Stimulated activated CD8-positive, alpha-beta memory T cell treated with anti-CD3 and anti-CD28 coated beads, Interleukin-15, amount 100 ng/mL, for 1 hour (primary cell): ENCODE measurements at regions not wholly inside any gene's neighbourhood (a gene's known extent, or its start where the extent isn't known, plus 50 kb on each side); places are given as distances from the start of the nearest gene placed in this dataset.

ENCODE experiments used
- DNase-seq: peaks from one replicate; pipeline ENCODE4 v3.0.0-alpha.2; 2020; ENCODE audit warnings: low read depth

GRCh38 chr3:8255725-8256124 is 245.9 kb upstream of the LMCD1 start:
- DNase-seq: no peak

- no peak for DNase-seq
Measured at GRCh38 chr3:8256441-8257071, 245.1 kb upstream of the LMCD1 start.

DNA sequence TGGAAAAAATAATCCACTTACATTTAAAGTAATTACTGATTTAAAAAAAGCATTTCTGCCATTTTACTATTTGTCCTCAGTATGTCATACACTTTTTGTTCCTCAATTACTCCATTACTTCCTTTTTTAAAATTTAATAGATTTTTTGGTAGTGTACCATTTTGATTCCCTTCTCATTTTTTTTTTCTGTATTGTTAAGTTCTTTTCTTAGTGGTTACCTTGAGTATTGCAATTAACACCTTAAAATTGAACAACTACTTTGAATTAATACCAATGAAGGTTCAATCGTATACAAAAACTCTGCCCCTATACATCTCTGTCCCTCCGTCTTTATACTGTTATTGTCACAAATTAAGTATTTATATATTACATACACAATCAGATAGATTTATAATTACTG is 240.6 kb upstream of the LMCD1 start:
- DNase-seq: no peak

DNA sequence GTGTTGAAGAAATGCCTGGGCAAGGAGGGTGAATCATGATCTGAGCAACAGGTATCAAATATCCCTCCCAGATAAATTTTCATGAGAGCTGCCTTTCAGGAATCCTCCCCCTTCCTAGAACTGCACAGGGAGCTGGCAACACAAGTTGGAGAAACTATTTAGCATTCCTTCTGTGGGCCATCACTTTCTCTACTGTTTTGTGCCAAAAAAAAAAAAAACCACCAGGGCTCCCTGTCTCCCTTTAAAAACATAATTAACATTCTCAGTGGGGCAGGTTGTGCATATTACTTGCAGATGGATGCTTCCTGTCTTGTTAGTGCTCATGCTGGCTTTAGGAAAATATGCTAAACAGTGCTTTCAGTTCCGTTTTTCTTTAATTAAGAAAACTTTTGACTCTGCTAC is 234.9 kb upstream of the LMCD1 start:
- no peak for DNase-seq

- DNase-seq: no peak
Measured at GRCh38 chr3:8273479-8273878, 228.1 kb upstream of the LMCD1 start.

GRCh38 chr3:8276056-8276455 is 225.6 kb upstream of the LMCD1 start:
- DNase-seq: no peak

GRCh38 chr3:8276506-8276905 is 225.1 kb upstream of the LMCD1 start:
- no peak for DNase-seq

GRCh38 chr3:8278448-8278847 is 223.2 kb upstream of the LMCD1 start:
- DNase-seq: no peak

- DNase-seq: no peak
Measured at GRCh38 chr3:8279476-8279875, 222.1 kb upstream of the LMCD1 start.

DNA sequence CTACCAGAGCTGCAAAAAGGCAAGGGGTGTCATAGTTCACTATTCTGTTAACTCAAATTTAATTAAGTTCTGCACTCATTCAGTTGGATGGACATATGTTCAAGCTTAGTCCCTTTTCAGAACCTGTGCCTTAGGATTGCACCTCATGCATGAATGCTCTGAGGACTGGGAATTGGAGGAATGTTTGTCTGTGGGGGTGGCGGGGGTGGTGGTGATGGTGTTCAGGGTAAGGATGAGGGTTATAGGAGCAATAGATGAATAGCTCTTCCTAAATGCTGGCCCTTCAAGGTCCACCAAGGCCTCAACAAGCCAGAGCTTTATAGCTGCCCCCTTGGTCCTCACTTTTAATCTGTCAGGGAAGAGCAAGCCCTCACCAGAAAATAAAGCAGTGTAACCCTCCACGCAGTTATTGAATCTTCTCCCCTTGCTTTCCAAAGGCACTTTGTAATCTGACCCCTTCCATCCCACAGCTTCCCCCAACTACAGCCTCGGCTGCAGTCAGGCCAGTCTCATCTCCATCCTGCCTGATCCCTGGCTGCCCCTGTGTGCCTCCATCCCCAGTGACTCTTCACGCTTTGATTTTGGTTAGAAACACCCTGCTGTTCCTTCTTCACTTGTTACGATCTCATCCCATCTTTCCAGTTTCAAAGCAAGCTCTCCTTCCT is 221.6 kb upstream of the LMCD1 start:
- no peak for DNase-seq

- DNase-seq: no peak
Measured at GRCh38 chr3:8282541-8283165, 219.0 kb upstream of the LMCD1 start.

DNA sequence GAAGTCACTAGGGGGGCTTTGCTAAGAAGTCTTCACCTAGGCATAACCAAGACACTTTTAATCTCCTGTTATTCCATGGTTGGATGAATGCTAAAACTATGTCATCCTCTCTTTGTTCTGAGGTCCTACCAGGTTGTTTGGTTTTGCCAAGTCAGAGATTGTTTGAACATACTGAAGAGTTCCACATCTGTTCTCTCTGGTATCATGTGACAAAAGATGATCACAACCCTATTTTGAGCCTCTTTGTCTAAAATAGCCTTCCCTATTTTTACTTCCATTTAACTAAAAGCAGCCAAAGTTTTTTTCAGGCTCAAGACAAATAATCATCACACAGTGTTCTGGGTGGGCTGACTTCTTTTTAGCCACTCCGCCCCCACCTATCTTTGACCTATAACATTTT is 218.4 kb upstream of the LMCD1 start:
- no peak for DNase-seq

GRCh38 chr3:8286086-8286485 is 215.5 kb upstream of the LMCD1 start:
- DNase-seq: no peak

- DNase-seq: no peak
Measured at GRCh38 chr3:8286749-8287148, 214.9 kb upstream of the LMCD1 start.

- DNase-seq: no peak
Measured at GRCh38 chr3:8290611-8291010, 211.0 kb upstream of the LMCD1 start.

DNA sequence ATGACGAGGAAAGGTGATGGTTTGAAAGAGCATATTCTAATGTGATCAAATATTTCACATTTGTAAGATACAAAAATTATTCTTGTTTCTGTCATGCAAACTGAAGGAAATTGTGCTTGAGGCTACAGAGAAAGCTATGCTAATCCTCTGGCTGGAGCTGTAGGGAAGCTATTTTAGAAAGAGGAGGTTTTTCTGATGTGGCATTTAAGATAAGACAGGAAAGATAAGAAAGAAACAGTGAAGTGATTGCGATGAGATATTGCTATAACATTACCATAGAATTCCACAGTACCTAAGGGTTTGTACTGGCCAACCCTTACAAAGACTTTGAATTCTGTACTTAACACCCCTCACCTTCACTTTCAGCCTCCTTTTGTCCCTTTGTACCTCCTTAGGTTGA is 205.2 kb upstream of the LMCD1 start:
- no peak for DNase-seq

DNA sequence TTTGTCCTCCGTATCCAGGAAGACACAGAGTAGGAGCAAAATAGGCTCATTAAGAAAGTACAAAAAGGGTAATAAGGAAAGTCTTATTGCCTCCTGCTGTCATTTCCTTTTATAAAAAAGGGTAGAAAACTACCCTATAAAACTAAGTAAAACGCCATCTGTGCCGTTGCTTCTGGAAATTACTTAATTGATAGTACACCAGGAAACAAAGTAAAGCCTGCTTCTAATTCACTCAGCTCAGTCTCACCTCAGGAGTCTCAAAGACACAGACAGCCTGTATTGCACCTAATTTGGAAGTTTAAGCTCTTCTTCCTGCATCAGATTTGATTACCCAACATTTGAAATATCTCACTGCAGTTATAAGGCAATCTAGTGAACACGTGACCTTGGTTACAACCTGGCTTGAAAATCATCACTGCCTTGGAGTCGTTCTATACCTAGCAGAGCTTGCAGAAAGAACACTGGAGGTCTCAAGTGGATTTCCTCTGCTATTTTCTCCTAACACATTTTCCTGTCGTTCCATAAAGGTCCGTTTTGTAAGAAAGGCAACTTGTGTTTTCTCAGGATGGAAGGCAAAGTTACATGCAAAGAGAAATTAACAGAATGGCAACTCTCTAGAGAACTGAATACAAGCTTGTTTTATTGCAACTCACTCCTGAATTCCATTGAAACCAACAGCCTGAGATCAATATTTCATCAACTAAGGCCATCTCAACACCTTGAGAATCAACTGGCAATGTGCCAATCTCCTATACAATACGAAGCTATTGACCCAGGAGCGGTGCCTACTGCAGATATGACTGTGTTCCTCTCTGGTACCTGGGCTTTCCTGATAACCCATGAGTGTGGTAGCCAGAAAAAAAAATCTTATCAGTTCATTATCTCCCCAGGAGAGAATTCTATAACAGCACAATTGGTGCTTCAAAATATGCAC is 203.3 kb upstream of the LMCD1 start:
- no peak for DNase-seq

GRCh38 chr3:8301977-8302735 is 199.5 kb upstream of the LMCD1 start:
- DNase-seq: no peak

DNA sequence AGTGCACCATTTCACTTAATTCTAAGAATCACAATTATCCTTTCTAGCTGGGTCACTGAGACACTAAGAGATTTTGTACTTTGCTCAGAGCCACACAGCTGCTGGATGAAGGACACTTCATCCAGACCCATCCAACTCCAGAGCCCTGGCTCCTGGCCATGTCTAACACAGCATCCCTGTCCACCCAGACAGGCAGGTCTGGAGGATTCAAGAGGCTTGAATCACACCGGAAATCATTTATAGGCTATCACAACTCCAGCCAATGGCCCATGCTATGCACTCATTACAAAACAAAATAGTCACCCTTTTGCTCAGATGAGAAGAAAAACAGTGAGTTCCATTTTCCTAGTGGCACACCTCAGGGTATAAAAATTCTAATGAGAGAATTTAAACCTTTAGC is 198.2 kb upstream of the LMCD1 start:
- no peak for DNase-seq

- no peak for DNase-seq
Measured at GRCh38 chr3:8305371-8305770, 196.3 kb upstream of the LMCD1 start.

- no peak for DNase-seq
Measured at GRCh38 chr3:8307545-8308110, 194.0 kb upstream of the LMCD1 start.

- DNase-seq: no peak
Measured at GRCh38 chr3:8311321-8311720, 190.3 kb upstream of the LMCD1 start.
